ENCODE measurements at regions not wholly inside any gene's neighbourhood (a gene's known extent, or its start where the extent isn't known, plus 50 kb on each side); places are given as distances from the start of the nearest gene placed in this dataset.

- H3K27ac ChIP-seq, result no peak overlapping the region
- H3K4me1 ChIP-seq, result no peaks in the 10 kb centered on the region
- no peak overlapping the region for H3K4me3 ChIP-seq
- no peaks in the 10 kb centered on the region for H3K27me3 ChIP-seq
- no peak for TF ChIP-seq CTCF (IDR thresholded peaks at IDR 0.05)
- H3K36me3 ChIP-seq, result no peaks in the 10 kb centered on the region
- DNase-seq, result no peak
- no peaks in the 10 kb centered on the region for H3K9me3 ChIP-seq
- intact Hi-C loops (cut with DNase I; ENCODE audit: low total_unique reads), result no loop called here
These were observed 142.2 kb upstream of the VWC2 start for GRCh38 chr7:49631071-49631815.

- intact Hi-C loops (cut with DNase I; ENCODE audit: low total_unique reads), result no loop called here
- no peak for TF ChIP-seq CTCF (IDR thresholded peaks at IDR 0.05)
- no peak overlapping the region for H3K4me3 ChIP-seq
- no peak overlapping the region for H3K27ac ChIP-seq
- no peaks in the 10 kb centered on the region for H3K27me3 ChIP-seq
- DNase-seq, result no peak
- H3K9me3 ChIP-seq, result no peaks in the 10 kb centered on the region
- H3K4me1 ChIP-seq, result no peaks in the 10 kb centered on the region
- H3K36me3 ChIP-seq, result no peaks in the 10 kb centered on the region
These were observed 141.5 kb upstream of the VWC2 start for GRCh38 chr7:49631960-49632359.

GRCh38 chr7:49635800-49636199 lies 137.6 kb upstream of the VWC2 start:
- no peak overlapping the region for H3K4me3 ChIP-seq
- TF ChIP-seq CTCF (IDR thresholded peaks at IDR 0.05), result no peak
- no peaks in the 10 kb centered on the region for H3K27me3 ChIP-seq
- intact Hi-C loops (cut with DNase I; ENCODE audit: low total_unique reads), result no loop called here
- H3K4me1 ChIP-seq, result no peaks in the 10 kb centered on the region
- no peaks in the 10 kb centered on the region for H3K9me3 ChIP-seq
- H3K27ac ChIP-seq, result no peak overlapping the region
- DNase-seq, result no peak
- H3K36me3 ChIP-seq, result no peaks in the 10 kb centered on the region

GRCh38 chr7:49636400-49636799 lies 137.0 kb upstream of the VWC2 start:
- intact Hi-C loops (cut with DNase I; ENCODE audit: low total_unique reads), result no loop called here
- no peak for TF ChIP-seq CTCF (IDR thresholded peaks at IDR 0.05)
- Histone ChIP-seq H3K4me1 (no peaks in the 10 kb centered on the region), H3K36me3 (no peaks in the 10 kb centered on the region), H3K27ac (no peak overlapping the region), H3K27me3 (no peaks in the 10 kb centered on the region), H3K4me3 (no peak overlapping the region), H3K9me3 (no peaks in the 10 kb centered on the region)
- no peak for DNase-seq

- Histone ChIP-seq H3K36me3 (no peaks in the 10 kb centered on the region), H3K4me3 (no peak overlapping the region), H3K9me3 (no peaks in the 10 kb centered on the region), H3K4me1 (no peaks in the 10 kb centered on the region), H3K27ac (no peak overlapping the region), H3K27me3 (no peaks in the 10 kb centered on the region)
- intact Hi-C loops (cut with DNase I; ENCODE audit: low total_unique reads), result no loop called here
- no peak for TF ChIP-seq CTCF (IDR thresholded peaks at IDR 0.05)
- no peak for DNase-seq
These were observed 135.3 kb upstream of the VWC2 start for GRCh38 chr7:49638166-49638565.

Data from tibial artery (tissue), 4 donors.